PC-9 (cell line): ENCODE measurements at regions not wholly inside any gene's neighbourhood (a gene's known extent, or its start where the extent isn't known, plus 50 kb on each side); places are given as distances from the start of the nearest gene placed in this dataset.

Source experiments
- EZH2 ChIP-seq: fragments of 200-600 bp; sonication (generic); IDR thresholded peaks from 2 replicates; pipeline ENCODE4 v1.8.0; 2017; ENCODE audit warnings: antibody characterized with exemption, low read depth
- TF ChIP-seq, protein P1 (sequence below): fragments of 200-600 bp; sonication (generic); conservative IDR thresholded peaks from 2 replicates; pipeline ENCODE4 v1.6.1; 2017; ENCODE audit warnings: mixed run types, antibody characterized with exemption, mild to moderate bottlenecking, moderate library complexity

DNA sequence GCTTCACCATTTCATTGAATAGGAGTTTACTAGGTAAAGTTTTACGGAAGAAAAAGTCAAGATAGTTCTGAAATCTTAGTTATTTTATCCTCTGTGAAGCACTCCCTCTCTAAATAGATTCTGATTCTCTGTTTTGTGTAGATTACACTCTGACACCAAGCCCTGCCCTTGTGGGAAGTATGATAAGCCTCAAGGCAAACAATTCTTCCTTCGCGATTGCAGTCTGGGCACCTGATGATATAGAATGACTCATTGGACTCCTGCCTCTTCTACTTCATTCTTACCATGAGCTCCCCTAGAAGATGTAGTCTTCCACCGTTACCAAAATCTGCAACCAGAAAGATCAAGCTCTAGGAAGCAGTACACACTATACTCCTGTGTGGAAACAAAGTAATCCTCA lies 626.9 kb upstream of the PTGER4 start:
- TF ChIP-seq, protein P1, sequence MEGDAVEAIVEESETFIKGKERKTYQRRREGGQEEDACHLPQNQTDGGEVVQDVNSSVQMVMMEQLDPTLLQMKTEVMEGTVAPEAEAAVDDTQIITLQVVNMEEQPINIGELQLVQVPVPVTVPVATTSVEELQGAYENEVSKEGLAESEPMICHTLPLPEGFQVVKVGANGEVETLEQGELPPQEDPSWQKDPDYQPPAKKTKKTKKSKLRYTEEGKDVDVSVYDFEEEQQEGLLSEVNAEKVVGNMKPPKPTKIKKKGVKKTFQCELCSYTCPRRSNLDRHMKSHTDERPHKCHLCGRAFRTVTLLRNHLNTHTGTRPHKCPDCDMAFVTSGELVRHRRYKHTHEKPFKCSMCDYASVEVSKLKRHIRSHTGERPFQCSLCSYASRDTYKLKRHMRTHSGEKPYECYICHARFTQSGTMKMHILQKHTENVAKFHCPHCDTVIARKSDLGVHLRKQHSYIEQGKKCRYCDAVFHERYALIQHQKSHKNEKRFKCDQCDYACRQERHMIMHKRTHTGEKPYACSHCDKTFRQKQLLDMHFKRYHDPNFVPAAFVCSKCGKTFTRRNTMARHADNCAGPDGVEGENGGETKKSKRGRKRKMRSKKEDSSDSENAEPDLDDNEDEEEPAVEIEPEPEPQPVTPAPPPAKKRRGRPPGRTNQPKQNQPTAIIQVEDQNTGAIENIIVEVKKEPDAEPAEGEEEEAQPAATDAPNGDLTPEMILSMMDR, result no peak
- TF ChIP-seq EZH2, result no peak
